ENCODE measurements at regions not wholly inside any gene's neighbourhood (a gene's known extent, or its start where the extent isn't known, plus 50 kb on each side); places are given as distances from the start of the nearest gene placed in this dataset.
"Not testable (repeated sequence)": the region's sequence is repeated elsewhere in the genome, so short reads cannot be mapped to it uniquely, and the experiment has no call there.

GRCh38 chr13:55583953-55584593, 1556.6 kb upstream of the PRR20A start:
- no peak for DNase-seq

- no peak for DNase-seq
These were observed 1537.9 kb upstream of the PRR20A start for GRCh38 chr13:55602784-55603183.

GRCh38 chr13:55606045-55606665, 1534.6 kb upstream of the PRR20A start:
- no peak for DNase-seq

- peak; percentile 14 for DNase-seq
These were observed 1527.1 kb upstream of the PRR20A start for GRCh38 chr13:55613429-55614187.

GRCh38 chr13:55615081-55615480, 1525.6 kb upstream of the PRR20A start:
- peak; percentile 91 for DNase-seq

- no peak for DNase-seq
These were observed 1523.5 kb upstream of the PRR20A start for GRCh38 chr13:55617241-55617640.

GRCh38 chr13:55627221-55627620, 1513.5 kb upstream of the PRR20A start:
- no peak for DNase-seq

GRCh38 chr13:55632402-55632801, 1508.3 kb upstream of the PRR20A start:
- DNase-seq, result no peak

GRCh38 chr13:55649485-55649884, 1491.2 kb upstream of the PRR20A start:
- DNase-seq, result no peak

GRCh38 chr13:55652657-55653056, 1488.1 kb upstream of the PRR20A start:
- no peak for DNase-seq

GRCh38 chr13:55653497-55653896, 1487.2 kb upstream of the PRR20A start:
- DNase-seq, result no peak

GRCh38 chr13:55654243-55654642, 1486.5 kb upstream of the PRR20A start:
- DNase-seq, result no peak

- not testable (repeated sequence) for DNase-seq
These were observed 1480.5 kb upstream of the PRR20A start for GRCh38 chr13:55660264-55660663.

GRCh38 chr13:55660851-55661250, 1479.9 kb upstream of the PRR20A start:
- DNase-seq, result no peak

- DNase-seq, result no peak
These were observed 1479.2 kb upstream of the PRR20A start for GRCh38 chr13:55661505-55661904.

GRCh38 chr13:55664178-55664577, 1476.5 kb upstream of the PRR20A start:
- no peak for DNase-seq

GRCh38 chr13:55669051-55669450, 1471.7 kb upstream of the PRR20A start:
- peak; percentile 14 for DNase-seq

- DNase-seq, result no peak
These were observed 1466.8 kb upstream of the PRR20A start for GRCh38 chr13:55673910-55674309.

- no peak for DNase-seq
These were observed 1457.9 kb upstream of the PRR20A start for GRCh38 chr13:55682776-55683175.

GRCh38 chr13:55705526-55705925, 1435.2 kb upstream of the PRR20A start:
- no peak for DNase-seq

GRCh38 chr13:55705971-55706370, 1434.7 kb upstream of the PRR20A start:
- DNase-seq, result no peak

GRCh38 chr13:55714120-55714519, 1426.6 kb upstream of the PRR20A start:
- DNase-seq, result no peak

GRCh38 chr13:55727683-55728082, 1413.0 kb upstream of the PRR20A start:
- no peak for DNase-seq

GRCh38 chr13:55728247-55728646, 1412.5 kb upstream of the PRR20A start:
- no peak for DNase-seq
